ENCODE measurements at regions not wholly inside any gene's neighbourhood (a gene's known extent, or its start where the extent isn't known, plus 50 kb on each side); places are given as distances from the start of the nearest gene placed in this dataset.

GRCh38 chr12:46559311-46559710 is 186.7 kb upstream of the SLC38A2 start:
- TF ChIP-seq USF2 (IDR thresholded peaks at IDR 0.05; ENCODE audit: low read depth, low read length), result no peak
- TF ChIP-seq CTCF (conservative IDR thresholded peaks at IDR 0.05; ENCODE audit: low read depth, low read length), result no peak
- TF ChIP-seq CHD1 (IDR thresholded peaks at IDR 0.05; ENCODE audit: low read depth, low read length), result no peak
- TF ChIP-seq POLR2A (IDR thresholded peaks at IDR 0.05; ENCODE audit: low read depth, low read length), result no peak
- TF ChIP-seq NFE2L2 (IDR thresholded peaks at IDR 0.05; ENCODE audit: low read depth, low read length), result no peak
- TF ChIP-seq SMC3 (IDR thresholded peaks at IDR 0.05; ENCODE audit: low read depth, low read length), result no peak
- no peak for TF ChIP-seq RAD21 (IDR thresholded peaks at IDR 0.05; ENCODE audit: low read length)
- TF ChIP-seq RFX5 (IDR thresholded peaks at IDR 0.05; ENCODE audit: low read depth, low read length), result no peak
- TF ChIP-seq MXI1 (IDR thresholded peaks at IDR 0.05; ENCODE audit: borderline replicate concordance, low read depth, low read length), result no peak
- no peak for TF ChIP-seq ELK1 (IDR thresholded peaks at IDR 0.05; ENCODE audit: borderline replicate concordance, low read depth, low read length)
- TF ChIP-seq FOS (IDR thresholded peaks at IDR 0.05; ENCODE audit: low read depth, low read length), result no peak
- TF ChIP-seq MAFK (IDR thresholded peaks at IDR 0.05; ENCODE audit: low read depth, low read length), result no peak

Data from IMR-90 (cell line).